ENCODE measurements at regions not wholly inside any gene's neighbourhood (a gene's known extent, or its start where the extent isn't known, plus 50 kb on each side); places are given as distances from the start of the nearest gene placed in this dataset.

- Histone ChIP-seq H2AFZ (replicated peaks; ENCODE audit: low read length, poor library complexity) (no peak overlapping the region), H3K14ac (replicated peaks; ENCODE audit: low read depth, low read length) (no peak overlapping the region), H3K4me2 (ENCODE audit: low read depth, low read length) (no peak overlapping the region), H2BK20ac (ENCODE audit: low read depth, low read length) (no peak overlapping the region), H2AK9ac (replicated peaks; ENCODE audit: low read depth, low read length, poor library complexity) (no peak overlapping the region), H4K91ac (ENCODE audit: insufficient read depth, low read depth, low read length) (no peak overlapping the region), H3K4ac (ENCODE audit: low read depth, low read length) (no peak overlapping the region), H3K56ac (ENCODE audit: extremely low read depth, insufficient read depth, low read length) (no peak overlapping the region), H4K20me1 (ENCODE audit: insufficient read depth, low read length) (no peaks in the 10 kb centered on the region), H3K36me3 (ENCODE audit: control insufficient read depth, insufficient read depth, low read length) (no peaks in the 10 kb centered on the region), H3K4me3 (ENCODE audit: insufficient read depth, low read depth, low read length) (no peak overlapping the region), H3K4me1 (ENCODE audit: control insufficient read depth, insufficient read depth, low read length) (peaks cover 2% of the 10 kb centered on the region; the same call in 1 of the 2 replicates), H3K27ac (ENCODE audit: insufficient read depth, low read length) (no peak overlapping the region), H4K8ac (ENCODE audit: low read depth in 2 of 2, low read length in 2 of 2) (no peak overlapping the region), H3K18ac (ENCODE audit: low read depth, low read length) (no peak overlapping the region), H2BK120ac (ENCODE audit: low read depth, low read length) (no peak overlapping the region), H4K5ac (ENCODE audit: low read depth, low read length) (no peak overlapping the region), H2AK5ac (ENCODE audit: low read depth, low read length) (no peak overlapping the region), H3K9ac (ENCODE audit: low read depth, low read length) (no peak overlapping the region), H3K9me3 (ENCODE audit: control insufficient read depth, insufficient read depth, low read length) (no peaks in the 10 kb centered on the region), H3K9me1 (ENCODE audit: insufficient read depth, low read length) (peaks cover 11% of the 10 kb centered on the region), H2BK5ac (ENCODE audit: low read depth, low read length, poor library complexity, severe bottlenecking) (no peak overlapping the region), H3K79me1 (ENCODE audit: low read depth in 1 of 2, low read length in 2 of 2) (no peaks in the 10 kb centered on the region), H3K27me3 (ENCODE audit: control insufficient read depth, insufficient read depth, low read length) (peaks cover 3% of the 10 kb centered on the region; the same call in 1 of the 2 replicates), H2BK15ac (ENCODE audit: low read depth, low read length) (no peak overlapping the region), H3K23ac (ENCODE audit: low read depth, low read length) (no peak overlapping the region)
- in situ Hi-C loops (cut with MboI; ENCODE audit: low sequenced_read_pairs): no loop called here
- ChIA-PET CTCF (no interaction called here), POLR2A (ENCODE audit: unreplicated experiment) (no interaction called here)
- dilution Hi-C loops (cut with HindIII; ENCODE audit: low sequenced_read_pairs, unreplicated experiment): no loop called here
- DNase-seq (no peak), ATAC-seq (ENCODE audit: low read depth) (no peak)
- TF ChIP-seq POLR2A (IDR thresholded peaks at IDR 0.05; ENCODE audit: low read depth, low read length) (no peak), MXI1 (IDR thresholded peaks at IDR 0.05; ENCODE audit: borderline replicate concordance, low read depth, low read length) (no peak), MAFK (IDR thresholded peaks at IDR 0.05; ENCODE audit: low read depth, low read length) (no peak), RAD21 (IDR thresholded peaks at IDR 0.05; ENCODE audit: low read length) (no peak), SMC3 (IDR thresholded peaks at IDR 0.05; ENCODE audit: low read depth, low read length) (no peak), CHD1 (IDR thresholded peaks at IDR 0.05; ENCODE audit: low read depth, low read length) (no peak), MAZ (IDR thresholded peaks at IDR 0.05; ENCODE audit: borderline replicate concordance, low read depth, low read length) (no peak), RFX5 (IDR thresholded peaks at IDR 0.05; ENCODE audit: low read depth, low read length) (no peak), CEBPB (IDR thresholded peaks at IDR 0.05; ENCODE audit: low read depth, low read length) (no peak), NFE2L2 (IDR thresholded peaks at IDR 0.05; ENCODE audit: low read depth, low read length) (no peak), FOS (IDR thresholded peaks at IDR 0.05; ENCODE audit: low read depth, low read length) (no peak), BHLHE40 (IDR thresholded peaks at IDR 0.05; ENCODE audit: low read depth, low read length) (no peak), ELK1 (IDR thresholded peaks at IDR 0.05; ENCODE audit: borderline replicate concordance, low read depth, low read length) (no peak), RCOR1 (IDR thresholded peaks at IDR 0.05; ENCODE audit: insufficient replicate concordance, low read length) (no peak), USF2 (IDR thresholded peaks at IDR 0.05; ENCODE audit: low read depth, low read length) (no peak)
- TF ChIP-seq, protein P1, sequence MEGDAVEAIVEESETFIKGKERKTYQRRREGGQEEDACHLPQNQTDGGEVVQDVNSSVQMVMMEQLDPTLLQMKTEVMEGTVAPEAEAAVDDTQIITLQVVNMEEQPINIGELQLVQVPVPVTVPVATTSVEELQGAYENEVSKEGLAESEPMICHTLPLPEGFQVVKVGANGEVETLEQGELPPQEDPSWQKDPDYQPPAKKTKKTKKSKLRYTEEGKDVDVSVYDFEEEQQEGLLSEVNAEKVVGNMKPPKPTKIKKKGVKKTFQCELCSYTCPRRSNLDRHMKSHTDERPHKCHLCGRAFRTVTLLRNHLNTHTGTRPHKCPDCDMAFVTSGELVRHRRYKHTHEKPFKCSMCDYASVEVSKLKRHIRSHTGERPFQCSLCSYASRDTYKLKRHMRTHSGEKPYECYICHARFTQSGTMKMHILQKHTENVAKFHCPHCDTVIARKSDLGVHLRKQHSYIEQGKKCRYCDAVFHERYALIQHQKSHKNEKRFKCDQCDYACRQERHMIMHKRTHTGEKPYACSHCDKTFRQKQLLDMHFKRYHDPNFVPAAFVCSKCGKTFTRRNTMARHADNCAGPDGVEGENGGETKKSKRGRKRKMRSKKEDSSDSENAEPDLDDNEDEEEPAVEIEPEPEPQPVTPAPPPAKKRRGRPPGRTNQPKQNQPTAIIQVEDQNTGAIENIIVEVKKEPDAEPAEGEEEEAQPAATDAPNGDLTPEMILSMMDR (conservative IDR thresholded peaks at IDR 0.05; ENCODE audit: low read depth, low read length): no peak
- intact Hi-C loops (cut with micrococcal nuclease): no loop called here
- no TSS peak for BruUV-seq (replicated peaks)
- no CpG with 5 or more reads among the region's 8 CpGs for WGBS, 2 experiments (ENCODE audit: extremely low coverage in 2 of 2, insufficient read length in 1 of 2)
These were observed 133.0 kb downstream of the ETS2 start for GRCh38 chr21:38938769-38939168.
